Activated B cell treated with CpG ODN at 0.5 μM for 24 hours (primary cell): ENCODE measurements at regions not wholly inside any gene's neighbourhood (a gene's known extent, or its start where the extent isn't known, plus 50 kb on each side); places are given as distances from the start of the nearest gene placed in this dataset.

Source experiments
- ATAC-seq: fragments of 200-7000 bp; cut with Tn5 transposase; one replicate; pipeline ENCODE4 v1.10.0; 2021; ENCODE audit warnings: low read depth, mild to moderate bottlenecking, moderate library complexity
- CTCF ChIA-PET: fragments of 350-600 bp; sonication (Branson Sonifier 250); formaldehyde crosslinking; loops from one replicate; lab custom pipeline; 2021; ENCODE audit warnings: antibody characterized with exemption; lab: Charles Lee
- POLR2A ChIA-PET: fragments of 350-600 bp; sonication (Branson Sonifier 250); formaldehyde crosslinking; loops from one replicate; lab custom pipeline; 2021; ENCODE audit warnings: antibody characterized with exemption; lab: Charles Lee
- DNase-seq: peaks from one replicate; pipeline ENCODE4 v3.0.0; 2022
- H3K27ac Mint-ChIP-seq: one replicate; pipeline ENCODE4 v1.8.0; 2020; ENCODE audit warnings: mixed read lengths
- H3K27me3 Mint-ChIP-seq: one replicate; pipeline ENCODE4 v1.8.0; 2021; ENCODE audit warnings: mixed read lengths
- H3K36me3 Mint-ChIP-seq: one replicate; pipeline ENCODE4 v1.8.0; 2021; ENCODE audit warnings: low read depth, mixed read lengths
- H3K4me1 Mint-ChIP-seq: one replicate; pipeline ENCODE4 v1.8.0; 2021; ENCODE audit warnings: mixed read lengths
- H3K4me3 Mint-ChIP-seq: one replicate; pipeline ENCODE4 v1.8.0; 2020; ENCODE audit warnings: mild to moderate bottlenecking, mixed read lengths
- H3K9me3 Mint-ChIP-seq: one replicate; pipeline ENCODE4 v1.8.0; 2020; ENCODE audit warnings: mixed read lengths
- intact Hi-C: fragments of 100-400 bp; cut with micrococcal nuclease; formaldehyde crosslinking; loops from one replicate; pipeline ENCODE4 v1.15.1; 2024
- TF ChIP-seq, protein P1 (sequence below): fragments of 200-600 bp; IDR thresholded peaks from one replicate; pipeline ENCODE4 v1.8.0; 2022; ENCODE audit warnings: antibody characterized with exemption, mild to moderate bottlenecking

DNA sequence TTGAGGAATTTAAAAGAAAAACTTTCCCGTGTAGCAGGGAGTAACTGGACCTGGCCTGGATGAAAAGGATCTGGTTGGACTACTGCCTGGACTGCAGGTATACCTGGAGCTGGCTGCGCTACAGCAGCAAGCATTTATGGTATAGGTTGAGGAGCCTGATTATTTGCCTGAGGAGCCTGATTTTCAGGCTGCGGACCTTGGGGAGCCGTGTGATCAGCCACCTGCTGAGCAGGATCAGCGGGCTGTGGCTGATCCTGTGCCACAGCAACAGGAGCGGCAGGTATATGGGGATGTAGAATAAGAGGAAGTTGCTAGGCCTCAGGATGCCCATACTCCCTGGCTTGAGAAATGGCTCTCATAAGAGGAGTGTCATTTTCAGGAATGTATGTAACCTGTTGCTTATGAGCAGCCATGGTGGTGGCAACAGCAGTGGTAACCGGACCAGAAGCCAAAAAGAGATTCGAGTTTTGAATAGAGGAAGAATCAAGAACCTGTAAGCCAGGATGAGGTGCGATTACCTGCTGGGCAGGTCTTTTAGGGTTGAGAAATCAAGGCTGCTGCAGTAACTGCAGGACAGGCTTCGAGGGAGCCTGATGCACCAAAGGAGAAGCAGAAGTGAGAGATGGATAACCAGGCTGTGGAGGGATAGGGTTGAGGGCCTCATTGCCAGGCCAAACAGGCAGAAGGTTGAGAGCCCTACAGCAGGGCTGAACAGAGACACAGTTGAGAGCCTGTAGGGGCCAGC is 60.9 kb upstream of the ARL4D start:
- TF ChIP-seq, protein P1, sequence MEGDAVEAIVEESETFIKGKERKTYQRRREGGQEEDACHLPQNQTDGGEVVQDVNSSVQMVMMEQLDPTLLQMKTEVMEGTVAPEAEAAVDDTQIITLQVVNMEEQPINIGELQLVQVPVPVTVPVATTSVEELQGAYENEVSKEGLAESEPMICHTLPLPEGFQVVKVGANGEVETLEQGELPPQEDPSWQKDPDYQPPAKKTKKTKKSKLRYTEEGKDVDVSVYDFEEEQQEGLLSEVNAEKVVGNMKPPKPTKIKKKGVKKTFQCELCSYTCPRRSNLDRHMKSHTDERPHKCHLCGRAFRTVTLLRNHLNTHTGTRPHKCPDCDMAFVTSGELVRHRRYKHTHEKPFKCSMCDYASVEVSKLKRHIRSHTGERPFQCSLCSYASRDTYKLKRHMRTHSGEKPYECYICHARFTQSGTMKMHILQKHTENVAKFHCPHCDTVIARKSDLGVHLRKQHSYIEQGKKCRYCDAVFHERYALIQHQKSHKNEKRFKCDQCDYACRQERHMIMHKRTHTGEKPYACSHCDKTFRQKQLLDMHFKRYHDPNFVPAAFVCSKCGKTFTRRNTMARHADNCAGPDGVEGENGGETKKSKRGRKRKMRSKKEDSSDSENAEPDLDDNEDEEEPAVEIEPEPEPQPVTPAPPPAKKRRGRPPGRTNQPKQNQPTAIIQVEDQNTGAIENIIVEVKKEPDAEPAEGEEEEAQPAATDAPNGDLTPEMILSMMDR = no peak
- no peaks in the 10 kb centered on the region for H3K27me3 Mint-ChIP-seq
- ATAC-seq = no peak
- ChIA-PET CTCF (interaction anchor here (1.5 to 1.7 kb wide), 2 partner anchors 15 to 327 kb away, joined by 3 to 6 read pairs; no protein-coding TSS in a partner anchor), POLR2A (interaction anchor here (1.8 to 2.8 kb wide), 4 partner anchors 22 to 31 kb away, joined by 5 to 26 read pairs (median 12); no protein-coding TSS in a partner anchor)
- no peak overlapping the region for H3K27ac Mint-ChIP-seq
- H3K36me3 Mint-ChIP-seq = no peaks in the 10 kb centered on the region
- intact Hi-C loops = loop anchor here (5.0 kb wide), 2 partner anchors 496 to 616 kb away; partner anchors contain the start of gene AOC2
- no peaks in the 10 kb centered on the region for H3K9me3 Mint-ChIP-seq
- no peak overlapping the region for H3K4me3 Mint-ChIP-seq
- no peak for DNase-seq
- H3K4me1 Mint-ChIP-seq = peaks cover 24% of the 10 kb centered on the region

DNA sequence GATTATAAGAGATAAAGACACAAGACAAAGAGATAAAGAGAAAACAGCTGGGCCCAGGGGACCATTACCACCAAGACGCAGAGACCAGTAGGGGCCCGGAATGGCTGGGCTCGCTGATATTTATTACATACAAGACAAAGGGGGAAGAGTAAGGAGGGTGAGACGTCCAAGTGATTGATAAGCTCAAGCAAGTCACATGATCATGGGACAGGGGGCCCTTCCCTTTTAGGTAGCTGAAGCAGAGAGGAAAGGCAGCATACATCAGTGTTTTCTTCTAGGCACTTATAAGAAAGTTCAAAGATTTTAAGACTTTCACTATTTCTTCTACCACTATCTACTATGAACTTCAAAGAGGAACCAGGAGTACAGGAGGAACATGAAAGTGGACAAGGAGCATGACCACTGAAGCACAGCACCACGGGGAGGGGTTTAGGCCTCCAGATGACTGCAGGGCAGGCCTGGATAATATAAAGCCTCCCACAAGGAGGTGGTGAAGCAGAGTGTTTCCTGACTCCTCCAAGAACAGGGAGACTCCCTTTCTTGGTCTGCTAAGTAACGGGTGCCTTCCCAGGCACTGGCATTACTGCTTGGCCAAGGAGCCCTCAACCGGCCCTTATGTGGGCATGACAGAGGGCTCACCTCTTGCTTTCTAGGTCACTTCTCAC is 63.9 kb upstream of the ARL4D start:
- H3K27me3 Mint-ChIP-seq = no peaks in the 10 kb centered on the region
- no peaks in the 10 kb centered on the region for H3K9me3 Mint-ChIP-seq
- DNase-seq (no peak), ATAC-seq (no peak)
- intact Hi-C loops = loop anchor here (1.0 to 5.0 kb wide), 6 partner anchors 25 to 613 kb away; partner anchors contain the start of genes AOC2 and IFI35
- POLR2A ChIA-PET = interaction anchor here (0.6 to 3.8 kb wide), 10 partner anchors 19 to 310 kb away, joined by 3 to 34 read pairs (median 6); partner anchors contain the start of genes DHX8 and RND2
- H3K36me3 Mint-ChIP-seq = no peaks in the 10 kb centered on the region
- CTCF ChIA-PET = interaction anchor here (0.6 to 1.9 kb wide), 7 partner anchors 9 to 329 kb away, joined by 3 to 7 read pairs (median 4); partner anchors contain the start of gene IFI35
- H3K4me1 Mint-ChIP-seq = peaks cover 24% of the 10 kb centered on the region
- no peak overlapping the region for H3K4me3 Mint-ChIP-seq
- H3K27ac Mint-ChIP-seq = no peak overlapping the region
- TF ChIP-seq, protein P1 = no peak

DNA sequence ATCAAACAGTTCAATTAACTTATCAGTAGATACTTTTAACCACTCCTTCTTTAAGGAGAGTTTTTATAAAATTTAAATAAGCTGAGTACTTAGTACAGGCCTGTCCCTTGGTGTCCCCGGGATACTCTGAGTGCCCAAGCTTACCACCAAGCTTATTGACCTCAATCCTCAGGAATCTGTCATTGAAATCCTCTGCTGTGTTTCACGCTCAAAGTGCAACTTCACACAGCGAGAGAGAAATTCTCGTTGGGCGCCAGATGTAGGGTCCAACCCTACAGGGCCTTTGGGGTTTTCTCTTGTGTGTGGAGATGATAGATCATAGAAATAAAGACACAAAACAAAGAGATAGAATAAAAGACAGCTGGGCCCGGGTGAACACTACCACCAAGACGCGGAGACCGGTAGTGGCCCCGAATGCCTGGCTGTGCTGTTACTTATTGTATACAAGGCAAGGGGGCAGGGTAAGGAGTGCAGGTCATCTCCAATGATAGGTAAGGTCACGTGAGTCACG is 65.3 kb upstream of the ARL4D start:
- Mint-ChIP-seq H3K9me3 (no peaks in the 10 kb centered on the region), H3K27ac (no peak overlapping the region), H3K4me1 (peaks cover 19% of the 10 kb centered on the region), H3K4me3 (peak overlapping the region; percentile 71), H3K36me3 (no peaks in the 10 kb centered on the region), H3K27me3 (no peaks in the 10 kb centered on the region)
- CTCF ChIA-PET = interaction anchor here (1.1 to 1.9 kb wide), 5 partner anchors 9 to 326 kb away, joined by 3 to 5 read pairs (median 3); partner anchors contain the start of genes DHX8 and IFI35
- intact Hi-C loops = no loop called here
- ATAC-seq (no peak), DNase-seq (no peak)
- TF ChIP-seq, protein P1 = no peak
- POLR2A ChIA-PET = interaction anchor here (0.5 to 3.8 kb wide), 13 partner anchors 15 to 943 kb away, joined by 3 to 34 read pairs (median 5); partner anchors contain the start of genes DHX8 and RND2

DNA sequence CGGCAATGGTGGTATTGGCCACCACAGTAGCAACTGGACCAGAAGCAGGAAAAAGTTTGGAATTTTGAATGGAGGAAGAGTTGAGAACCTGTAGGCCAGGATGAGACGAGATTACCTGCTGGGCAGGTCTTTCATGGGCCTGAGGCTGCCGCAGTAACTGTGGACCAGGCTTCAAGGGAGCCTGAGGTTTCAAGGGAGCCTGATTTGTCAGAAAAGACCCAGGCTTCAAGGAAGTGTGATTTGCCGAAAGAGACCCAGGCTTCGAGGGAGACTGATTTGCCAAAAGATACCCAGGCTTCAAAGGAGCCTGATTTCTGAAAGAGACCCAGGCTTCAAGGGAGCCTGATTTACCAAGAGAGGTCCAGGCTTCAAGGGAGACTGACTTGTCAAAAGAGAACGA is 66.6 kb upstream of the ARL4D start:
- no peak overlapping the region for H3K27ac Mint-ChIP-seq
- DNase-seq (no peak), ATAC-seq (no peak)
- H3K27me3 Mint-ChIP-seq = no peaks in the 10 kb centered on the region
- H3K9me3 Mint-ChIP-seq = no peaks in the 10 kb centered on the region
- ChIA-PET CTCF (interaction anchor here (0.7 to 1.3 kb wide), 2 partner anchors 139 to 152 kb away, joined by 3 read pairs; partner anchors contain the start of gene DHX8), POLR2A (interaction anchor here (1.8 to 3.7 kb wide), 2 partner anchors 17 to 36 kb away, joined by 4 to 14 read pairs; no protein-coding TSS in a partner anchor)
- no peaks in the 10 kb centered on the region for H3K36me3 Mint-ChIP-seq
- TF ChIP-seq, protein P1 = no peak
- no peak overlapping the region for H3K4me3 Mint-ChIP-seq
- intact Hi-C loops = no loop called here
- H3K4me1 Mint-ChIP-seq = peaks cover 16% of the 10 kb centered on the region
